SHP77 treated with DMSO at 0.1 percent for 48 hours (cell line): ENCODE measurements at regions not wholly inside any gene's neighbourhood (a gene's known extent, or its start where the extent isn't known, plus 50 kb on each side); places are given as distances from the start of the nearest gene placed in this dataset.
"Not testable (repeated sequence)": the region's sequence is repeated elsewhere in the genome, so short reads cannot be mapped to it uniquely, and the experiment has no call there.

ENCODE experiments used
- DNase-seq: peaks from one replicate; lab custom pipeline; 2025; lab: John Stamatoyannopoulos, UW

DNA sequence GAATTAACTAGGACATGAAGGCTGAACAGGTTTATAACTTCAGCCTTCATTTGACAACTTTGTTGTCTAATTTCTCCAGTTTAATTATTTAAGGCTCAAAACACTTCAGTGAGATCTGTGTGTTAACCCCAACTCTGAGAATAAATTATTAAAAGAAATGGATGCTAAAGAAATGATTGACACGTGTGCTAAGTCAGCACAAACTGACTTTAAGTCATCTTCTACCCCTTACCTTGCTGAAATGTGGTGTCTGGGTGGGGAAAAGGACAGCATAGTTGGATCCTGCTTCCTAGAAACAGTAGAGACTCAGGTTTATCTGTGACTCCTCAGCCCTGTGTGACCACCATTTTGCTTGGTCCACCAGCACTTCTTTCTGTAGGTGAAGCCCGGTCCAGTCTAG, 324.8 kb upstream of the NPSR1 start:
- no peak for DNase-seq

- no peak for DNase-seq
Observed at GRCh38 chr7:34333925-34334324, 324.1 kb upstream of the NPSR1 start.

GRCh38 chr7:34337163-34337562, 320.9 kb upstream of the NPSR1 start:
- DNase-seq: no peak

- DNase-seq: no peak
Observed at GRCh38 chr7:34338961-34339526, 319.0 kb upstream of the NPSR1 start.

DNA sequence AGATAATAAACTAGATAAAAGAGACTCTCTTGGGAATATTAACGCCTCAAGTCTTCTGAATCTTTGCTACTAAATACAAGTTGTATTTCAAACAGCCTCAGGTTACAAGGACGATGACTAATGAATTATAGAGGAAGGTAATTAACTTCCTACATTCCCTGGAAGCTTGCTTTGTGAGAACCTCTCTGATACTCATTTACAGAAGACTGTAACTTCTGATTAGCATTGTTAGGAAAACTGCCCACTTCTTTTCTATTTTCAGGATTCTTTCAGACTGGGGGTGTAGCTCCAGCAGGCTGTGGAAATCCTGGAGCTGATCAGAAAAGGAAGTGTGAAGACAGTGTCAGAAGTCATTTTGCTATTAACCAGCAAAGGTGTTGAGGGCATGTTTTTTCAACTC, 316.7 kb upstream of the NPSR1 start:
- no peak for DNase-seq

- DNase-seq: no peak
Observed at GRCh38 chr7:34342387-34342786, 315.6 kb upstream of the NPSR1 start.

DNA sequence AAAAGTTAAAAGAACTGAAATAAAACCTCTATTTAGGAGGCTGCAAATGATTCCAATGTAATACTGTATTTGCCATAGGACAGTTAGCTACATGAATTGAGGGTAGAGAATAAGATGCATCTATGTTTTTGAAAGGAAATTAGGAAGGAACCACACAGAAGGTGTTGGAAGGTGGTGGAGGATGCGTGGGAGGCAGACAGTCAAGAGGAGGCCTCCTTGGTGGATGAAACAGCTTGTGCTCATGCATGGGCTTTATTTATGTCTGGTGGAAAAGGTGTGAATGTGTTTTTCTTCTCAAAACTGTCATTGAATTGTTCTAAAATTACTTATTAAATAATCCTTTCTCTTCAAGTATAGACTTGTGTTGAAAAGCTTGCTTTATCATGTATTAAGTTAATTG, 314.4 kb upstream of the NPSR1 start:
- DNase-seq: no peak

DNA sequence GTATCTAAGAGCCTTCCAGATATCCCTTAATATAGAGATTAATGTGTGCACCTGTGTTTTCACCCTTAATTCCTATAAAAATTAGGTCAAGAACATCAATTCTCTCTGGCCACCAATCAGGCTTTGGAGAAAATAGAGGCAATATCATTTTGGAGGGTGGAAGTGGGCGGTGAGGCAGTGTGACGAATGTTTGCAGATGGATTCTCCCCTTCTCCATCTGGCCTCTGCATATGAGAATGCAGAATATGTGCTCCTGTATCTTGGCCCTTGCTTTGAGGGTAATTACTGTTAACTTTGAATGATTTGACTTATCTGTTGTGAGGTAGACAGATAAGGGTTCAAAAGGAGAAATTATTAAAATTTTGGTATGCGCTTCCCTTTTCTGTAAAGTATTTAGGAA, 304.0 kb upstream of the NPSR1 start:
- no peak for DNase-seq

DNA sequence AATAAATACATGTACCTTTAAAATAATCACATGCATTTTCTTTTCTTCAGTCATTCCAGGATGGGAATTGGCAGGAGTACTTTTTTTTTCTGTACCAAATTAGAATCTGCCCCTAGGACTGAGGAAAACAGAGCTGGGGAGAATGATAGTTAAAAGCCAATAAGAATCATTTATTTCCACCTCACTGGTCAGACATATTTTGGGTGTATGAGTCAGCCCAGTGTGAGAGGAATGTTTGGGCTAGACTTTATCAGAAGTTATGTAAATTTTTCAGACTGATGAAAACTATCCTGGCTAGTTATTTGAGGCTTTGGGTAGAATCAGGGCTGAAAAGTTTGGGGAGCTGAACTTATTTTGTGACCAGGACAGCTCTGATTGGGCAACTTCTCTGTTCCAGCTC, 303.1 kb upstream of the NPSR1 start:
- DNase-seq: no peak

DNA sequence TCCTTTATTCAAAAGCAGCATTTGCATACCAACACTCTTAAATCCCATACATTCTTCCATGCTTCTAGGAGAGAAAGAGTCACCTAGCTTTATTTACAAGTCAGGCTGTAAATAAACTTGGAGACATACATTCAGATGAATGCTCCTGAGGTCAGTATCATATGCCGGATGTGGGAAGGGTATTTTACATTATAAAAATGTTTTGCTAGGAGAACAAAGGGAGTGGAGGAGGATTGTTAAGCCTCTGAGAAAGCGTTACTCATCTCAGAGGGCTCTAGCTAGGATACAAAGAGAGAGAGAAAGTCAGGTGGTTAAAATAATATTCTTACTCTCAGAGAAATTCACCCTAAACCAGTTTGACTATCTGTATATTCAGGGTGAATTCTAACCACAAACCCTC, 300.9 kb upstream of the NPSR1 start:
- no peak for DNase-seq

GRCh38 chr7:34357946-34358345, 300.1 kb upstream of the NPSR1 start:
- DNase-seq: no peak

DNA sequence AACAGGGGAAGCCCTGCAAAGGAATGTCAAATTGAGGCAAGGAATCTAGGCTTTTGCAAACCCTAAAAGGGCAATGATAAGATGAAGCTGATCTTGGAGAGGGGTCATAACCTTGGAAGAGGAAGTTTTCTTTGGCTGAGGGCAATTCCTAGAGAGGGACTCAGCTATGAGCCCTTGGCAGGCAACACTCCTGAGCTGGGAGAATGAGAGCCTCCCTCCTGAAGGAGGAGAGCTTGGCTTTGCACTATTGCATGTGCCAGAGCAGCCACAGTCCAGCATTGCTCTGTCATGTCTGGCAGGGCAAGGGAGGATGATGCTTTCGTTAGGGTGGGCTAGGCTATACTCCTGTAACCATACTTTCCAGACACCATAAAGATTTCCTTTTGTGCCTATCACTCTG, 299.4 kb upstream of the NPSR1 start:
- DNase-seq: not testable (repeated sequence)

GRCh38 chr7:34361663-34362250, 296.3 kb upstream of the NPSR1 start:
- DNase-seq: no peak

DNA sequence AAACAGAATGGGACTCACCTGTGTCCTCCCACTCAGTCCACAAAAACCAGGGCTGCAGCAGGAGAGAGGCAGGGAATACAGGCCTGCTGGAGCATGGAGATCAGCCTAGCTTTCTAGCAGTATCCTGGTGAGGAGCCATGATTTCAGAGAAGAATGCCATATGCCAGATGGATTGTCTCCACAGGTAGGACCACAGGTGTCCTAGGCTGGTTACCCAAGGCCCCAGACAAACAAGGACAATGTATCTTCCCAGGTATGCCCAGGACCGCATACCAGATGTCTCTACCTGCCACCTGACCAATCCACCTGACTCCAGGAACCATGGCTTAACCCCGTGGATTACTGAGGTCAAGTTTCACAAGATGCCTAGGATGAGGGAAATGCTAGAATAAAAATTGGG, 295.4 kb upstream of the NPSR1 start:
- no peak for DNase-seq

GRCh38 chr7:34364130-34364529, 293.9 kb upstream of the NPSR1 start:
- no peak for DNase-seq

DNA sequence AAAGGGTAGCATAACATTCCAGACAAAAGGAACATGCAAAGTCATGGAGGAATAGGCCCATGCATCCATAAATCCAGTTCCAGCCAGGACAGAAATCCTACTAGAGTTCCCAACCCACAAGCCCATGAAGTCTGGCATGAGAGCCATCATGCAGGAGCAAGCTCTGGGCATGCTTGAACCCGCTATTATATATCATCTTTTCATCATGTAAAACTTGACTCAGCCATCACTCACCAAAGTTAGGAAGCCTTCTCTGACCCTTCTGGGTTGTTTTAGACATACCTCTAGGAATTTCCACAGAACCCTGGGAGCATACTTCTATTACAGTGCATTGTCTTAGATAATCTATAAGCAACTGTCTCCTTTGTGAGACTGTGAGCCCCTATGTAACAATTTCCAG, 293.0 kb upstream of the NPSR1 start:
- no peak for DNase-seq

GRCh38 chr7:34365611-34366010, 292.4 kb upstream of the NPSR1 start:
- DNase-seq: no peak

DNA sequence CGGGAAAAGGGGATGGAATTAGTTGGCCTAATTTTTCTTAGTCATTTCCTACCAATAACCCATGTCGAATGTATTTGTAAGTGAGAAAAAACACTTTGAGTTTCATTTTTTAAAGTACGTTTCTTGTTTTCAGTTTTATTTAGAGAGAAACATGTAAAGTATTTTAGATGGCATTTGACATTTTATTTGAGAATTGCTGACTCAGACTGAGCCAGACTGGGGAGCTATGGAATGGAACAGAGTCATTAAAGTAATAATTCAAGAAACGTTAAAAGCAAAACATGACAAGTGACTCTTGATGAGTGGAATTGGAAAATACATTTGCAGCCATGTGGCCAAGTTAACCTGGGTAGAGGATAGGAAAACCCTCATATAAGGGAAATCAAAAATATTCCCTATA, 286.1 kb upstream of the NPSR1 start:
- no peak for DNase-seq

DNA sequence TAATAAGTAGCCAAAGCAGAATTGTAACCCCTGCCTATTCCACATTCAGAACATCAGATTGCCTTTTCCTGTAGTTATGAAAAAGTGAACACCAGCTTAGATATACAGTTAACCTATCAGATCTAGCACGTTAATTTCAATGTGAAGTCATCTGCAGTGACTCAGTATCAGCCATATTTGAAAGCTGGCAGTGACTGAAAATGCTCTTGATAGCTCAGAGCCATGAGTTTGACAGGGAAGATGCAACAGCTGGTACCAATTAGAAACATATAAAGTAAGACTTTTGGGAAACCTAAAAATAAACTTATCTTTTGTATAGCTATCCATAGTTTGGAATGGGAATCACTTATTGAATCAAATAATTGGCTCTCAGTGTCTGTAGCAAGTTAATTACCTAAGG, 284.1 kb upstream of the NPSR1 start:
- no peak for DNase-seq

- no peak for DNase-seq
Observed at GRCh38 chr7:34382166-34382893, 275.7 kb upstream of the NPSR1 start.

DNA sequence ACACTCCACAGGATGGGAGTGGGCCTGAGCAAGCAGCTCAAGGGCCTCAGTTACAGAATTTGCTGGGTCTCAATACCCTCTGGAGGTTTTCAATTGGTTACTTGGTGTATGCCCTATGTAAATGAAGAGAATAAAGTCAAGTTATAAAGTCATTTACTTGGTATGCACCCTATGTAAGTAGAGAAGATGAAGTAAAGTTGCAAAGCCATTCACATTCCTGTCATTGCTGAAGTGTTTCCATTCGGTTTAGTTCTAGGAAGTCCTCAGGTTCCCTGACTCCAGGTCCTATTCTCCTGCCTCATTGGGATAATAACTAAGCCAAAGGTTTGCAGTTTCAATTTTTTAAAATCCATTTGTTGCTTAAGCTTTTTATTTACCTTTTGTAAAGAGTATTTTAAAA, 272.6 kb upstream of the NPSR1 start:
- no peak for DNase-seq

DNA sequence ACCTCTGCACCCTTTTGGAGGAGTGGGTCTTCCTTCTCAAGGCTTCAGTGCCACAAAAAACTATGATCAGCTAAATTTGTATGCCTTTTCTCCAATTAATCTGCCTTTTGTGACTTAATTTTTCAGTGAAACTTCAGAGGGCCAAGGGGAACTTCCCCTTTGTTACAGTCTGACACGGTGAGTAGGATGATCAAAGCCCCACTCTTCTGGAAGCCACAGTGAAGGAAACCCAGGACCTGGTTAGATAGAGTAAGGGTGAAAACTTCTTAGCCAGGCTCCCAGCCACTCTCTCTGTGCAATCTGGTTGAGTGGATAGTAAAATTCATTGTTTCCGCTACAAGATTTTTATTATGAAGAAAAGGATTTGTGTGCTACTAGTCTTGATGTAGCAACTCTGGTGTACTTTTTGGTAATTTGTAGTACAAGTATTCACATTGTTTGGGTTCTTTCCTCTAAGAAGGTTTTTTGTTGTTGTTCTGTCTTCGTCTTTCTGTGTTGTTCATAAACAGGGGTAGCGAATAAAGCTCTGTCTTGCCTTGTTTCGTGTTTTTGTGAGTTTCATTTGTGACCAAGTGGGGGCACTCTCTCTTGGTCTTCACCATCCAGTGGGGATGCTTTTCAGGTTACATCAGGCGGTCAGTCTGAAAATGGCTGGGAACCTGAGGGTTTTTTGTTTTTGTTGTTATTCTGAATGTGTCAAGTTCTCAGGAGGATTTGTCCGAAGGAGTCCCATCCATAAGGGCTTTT, 268.5 kb upstream of the NPSR1 start:
- DNase-seq: no peak

- DNase-seq: no peak
Observed at GRCh38 chr7:34390103-34390502, 267.9 kb upstream of the NPSR1 start.
